IMR-90 (cell line): ENCODE measurements at regions not wholly inside any gene's neighbourhood (a gene's known extent, or its start where the extent isn't known, plus 50 kb on each side); places are given as distances from the start of the nearest gene placed in this dataset.

Experiments
- ATAC-seq: fragments of 200-7000 bp; cut with Tn5 transposase; 2 replicates; pipeline ENCODE4 v1.9.1; 2020; ENCODE audit warnings: low read depth, mild to moderate bottlenecking, moderate library complexity
- BruUV-seq: library from RNA; stranded (reverse); fragments of 400-500 nt; replicated peaks from 2 replicates; lab custom pipeline; 2021; lab: Mats Ljungman, UMichigan
- CTCF ChIA-PET: fragments of 300-600 bp; formaldehyde crosslinking; extraction: SDS; loops from one replicate; lab custom pipeline; 2021; ENCODE audit warnings: antibody characterized with exemption; lab: Yijun Ruan, JAX
- POLR2A ChIA-PET: fragments of 300-600 bp; sonication (Branson Sonifier 250); formaldehyde crosslinking; loops from one replicate; lab custom pipeline; 2022; ENCODE audit warnings: antibody characterized with exemption; ENCODE audit not compliant: unreplicated experiment; lab: Charles Lee
- DNase-seq: peaks from one replicate; pipeline ENCODE4 v3.0.0; 2013
- H2AFZ ChIP-seq: replicated peaks from 2 replicates; pipeline ENCODE3; 2013; ENCODE audit warnings: low read length, mild to moderate bottlenecking; ENCODE audit not compliant: poor library complexity
- H2AK5ac ChIP-seq: 2 replicates; pipeline ENCODE4 v1.6.1; 2013; ENCODE audit warnings: low read depth, low read length, inconsistent platforms
- H2AK9ac ChIP-seq: replicated peaks from 2 replicates; pipeline ENCODE3; 2013; ENCODE audit warnings: mild to moderate bottlenecking, low read depth, low read length, moderate library complexity; ENCODE audit not compliant: poor library complexity
- H2BK120ac ChIP-seq: 2 replicates; pipeline ENCODE4 v1.6.1; 2013; ENCODE audit warnings: low read depth, low read length, inconsistent platforms
- H2BK15ac ChIP-seq: 3 replicates; pipeline ENCODE4 v1.6.1; 2013; ENCODE audit warnings: low read depth, low read length, inconsistent platforms
- H2BK20ac ChIP-seq: 2 replicates; pipeline ENCODE4 v1.6.1; 2013; ENCODE audit warnings: low read depth, mild to moderate bottlenecking, inconsistent platforms, low read length, moderate library complexity
- H2BK5ac ChIP-seq: 2 replicates; pipeline ENCODE4 v1.6.1; 2013; ENCODE audit warnings: mild to moderate bottlenecking, low read depth, low read length, inconsistent platforms; ENCODE audit not compliant: poor library complexity, severe bottlenecking
- H3K14ac ChIP-seq: replicated peaks from 2 replicates; pipeline ENCODE4 v1.6.1; 2013; ENCODE audit warnings: low read depth, low read length, inconsistent platforms
- H3K18ac ChIP-seq: 2 replicates; pipeline ENCODE4 v1.6.1; 2013; ENCODE audit warnings: low read depth, low read length, control low read depth
- H3K23ac ChIP-seq: 2 replicates; pipeline ENCODE4 v1.6.1; 2013; ENCODE audit warnings: low read depth, low read length, inconsistent platforms
- H3K27ac ChIP-seq: 2 replicates; pipeline ENCODE4 v1.5.1; 2013; ENCODE audit warnings: mild to moderate bottlenecking, control low read depth, low read length; ENCODE audit not compliant: insufficient read depth
- H3K27me3 ChIP-seq: 2 replicates; pipeline ENCODE4 v1.6.1; 2013; ENCODE audit warnings: low read length; ENCODE audit not compliant: control insufficient read depth, insufficient read depth
- H3K36me3 ChIP-seq: 2 replicates; pipeline ENCODE4 v1.6.1; 2013; ENCODE audit warnings: low read length, mixed read lengths; ENCODE audit not compliant: control insufficient read depth, insufficient read depth
- H3K4ac ChIP-seq: 2 replicates; pipeline ENCODE4 v1.6.1; 2013; ENCODE audit warnings: low read depth, low read length, inconsistent platforms
- H3K4me1 ChIP-seq: 2 replicates; pipeline ENCODE4 v1.6.1; 2013; ENCODE audit warnings: low read length, mixed read lengths; ENCODE audit not compliant: control insufficient read depth, insufficient read depth
- H3K4me2 ChIP-seq: 2 replicates; pipeline ENCODE4 v1.6.1; 2013; ENCODE audit warnings: low read depth, mild to moderate bottlenecking, control low read depth, low read length, moderate library complexity
- H3K4me3 ChIP-seq: 2 replicates; pipeline ENCODE4 v1.5.1; 2013; ENCODE audit warnings: low read depth, mild to moderate bottlenecking, control low read depth, low read length, moderate library complexity; ENCODE audit not compliant: insufficient read depth
- H3K56ac ChIP-seq: 2 replicates; pipeline ENCODE4 v1.6.1; 2013; ENCODE audit warnings: low read length, inconsistent platforms; ENCODE audit not compliant: insufficient read depth; ENCODE audit errors: extremely low read depth
- H3K79me1 ChIP-seq, 2 experiments: 2 replicates each; pipeline ENCODE4 v1.6.1; 2013; ENCODE audit warnings: low read length in 2 of 2, inconsistent platforms in 1 of 2, low read depth in 1 of 2
- H3K9ac ChIP-seq: 2 replicates; pipeline ENCODE4 v1.6.1; 2013; ENCODE audit warnings: low read depth, low read length, control low read depth
- H3K9me1 ChIP-seq: 2 replicates; pipeline ENCODE4 v1.6.1; 2013; ENCODE audit warnings: low read length, inconsistent platforms; ENCODE audit not compliant: insufficient read depth
- H3K9me3 ChIP-seq: 2 replicates; pipeline ENCODE4 v1.6.1; 2013; ENCODE audit warnings: low read length; ENCODE audit not compliant: control insufficient read depth, insufficient read depth
- H4K20me1 ChIP-seq: 2 replicates; pipeline ENCODE4 v1.6.1; 2013; ENCODE audit warnings: low read length, inconsistent platforms; ENCODE audit not compliant: insufficient read depth
- H4K5ac ChIP-seq: 2 replicates; pipeline ENCODE4 v1.6.1; 2013; ENCODE audit warnings: mild to moderate bottlenecking, low read depth, low read length, control low read depth
- H4K8ac ChIP-seq, 2 experiments: 2 replicates each; pipeline ENCODE4 v1.6.1; 2013; ENCODE audit warnings: low read depth in 2 of 2, low read length in 2 of 2, control low read depth in 1 of 2, inconsistent platforms in 1 of 2
- H4K91ac ChIP-seq: 2 replicates; pipeline ENCODE4 v1.6.1; 2013; ENCODE audit warnings: low read depth, low read length, inconsistent platforms; ENCODE audit not compliant: insufficient read depth
- NFE2L2 ChIP-seq: fragments of 150-350 bp; IDR thresholded peaks from 2 replicates; pipeline ENCODE4 v1.6.1; 2016; ENCODE audit warnings: low read depth, mild to moderate bottlenecking, low read length
- RFX5 ChIP-seq: IDR thresholded peaks from 2 replicates; pipeline ENCODE4 v1.8.0; 2012; ENCODE audit warnings: low read depth, mild to moderate bottlenecking, low read length, moderate library complexity
- SMC3 ChIP-seq: fragments of 150-350 bp; IDR thresholded peaks from 2 replicates; pipeline ENCODE4 v1.6.1; 2016; ENCODE audit warnings: low read depth, mild to moderate bottlenecking, antibody characterized with exemption, low read length, moderate library complexity
- WGBS, 2 experiments: methylation state at CpG; one replicate each; pipeline versions ENCODE4 v1.1.5 to v1.1.7; 2013; ENCODE audit warnings: missing lambda C conversion rate in 2 of 2; ENCODE audit not compliant: insufficient read length in 1 of 2; ENCODE audit errors: extremely low coverage in 2 of 2; 5-methylcytosine and 5-hydroxymethylcytosine counted together
- dilution Hi-C: fragments of 300-500 bp; cut with HindIII; formaldehyde crosslinking; loops from one replicate; pipeline ENCODE4 v1.14.3; 2018; ENCODE audit warnings: low sequenced_read_pairs; ENCODE audit not compliant: unreplicated experiment
- in situ Hi-C: fragments of 300-500 bp; cut with MboI; formaldehyde crosslinking; loops from 3 replicates; pipeline ENCODE4 v1.14.3; 2019; ENCODE audit warnings: low sequenced_read_pairs, inconsistent platforms, mixed read lengths
- intact Hi-C: fragments of 100-400 bp; cut with micrococcal nuclease; formaldehyde crosslinking; loops from 2 replicates; pipeline ENCODE4 v1.10.0; 2022

- in situ Hi-C loops: no loop called here
- Histone ChIP-seq H2BK5ac (no peak overlapping the region), H3K14ac (no peak overlapping the region), H2AK9ac (no peak overlapping the region), H3K4me3 (no peak overlapping the region), H4K5ac (no peak overlapping the region), H2AK5ac (no peak overlapping the region), H2AFZ (no peak overlapping the region), H3K18ac (no peak overlapping the region), H2BK120ac (no peak overlapping the region), H3K27me3 (peaks cover 2% of the 10 kb centered on the region; the same call in 1 of the 2 replicates), H3K9ac (no peak overlapping the region), H2BK20ac (no peak overlapping the region), H3K4me1 (no peaks in the 10 kb centered on the region), H3K9me1 (no peaks in the 10 kb centered on the region), H3K56ac (no peak overlapping the region), H3K4me2 (no peak overlapping the region), H3K79me1 (no peaks in the 10 kb centered on the region), H3K27ac (no peak overlapping the region), H3K9me3 (no peaks in the 10 kb centered on the region), H4K8ac (no peak overlapping the region), H3K4ac (no peak overlapping the region), H3K23ac (no peak overlapping the region), H2BK15ac (no peak overlapping the region), H3K36me3 (no peaks in the 10 kb centered on the region), H4K20me1 (no peaks in the 10 kb centered on the region), H4K91ac (no peak overlapping the region)
- no TSS peak for BruUV-seq
- dilution Hi-C loops: no loop called here
- intact Hi-C loops: no loop called here
- ATAC-seq (no peak), DNase-seq (no peak)
- TF ChIP-seq SMC3 (no peak), RFX5 (no peak), NFE2L2 (no peak)
- WGBS, 2 experiments: 85% methylated on average over 3 of the region's 6 CpGs; no CpG with 5 or more reads in 1 of the 2 experiments
- CTCF ChIA-PET: interaction anchor here (0.7 to 1.4 kb wide), 2 partner anchors 11 to 369 kb away, joined by 3 read pairs; no protein-coding TSS in a partner anchor
- POLR2A ChIA-PET: no interaction called here
These were observed 89.5 kb upstream of the STK39 start for GRCh38 chr2:168336786-168337388.
